Cardiac fibroblast (primary cell): ENCODE measurements at regions not wholly inside any gene's neighbourhood (a gene's known extent, or its start where the extent isn't known, plus 50 kb on each side); places are given as distances from the start of the nearest gene placed in this dataset.
"Not testable (repeated sequence)": the region's sequence is repeated elsewhere in the genome, so short reads cannot be mapped to it uniquely, and the experiment has no call there.

Source experiments
- DNase-seq, 2 donors: peaks; one replicate each; pipeline versions ENCODE4 v3.0.0 to v3.0.0-alpha.2; 2010; ENCODE audit warnings: low read depth in 2 of 2
- H3K4me3 ChIP-seq, 2 donors: replicated peaks in 1 of 2; 1 replicate in 1 of 2; 2 replicates in 1 of 2; pipeline ENCODE4 v1.5.1; 2011; ENCODE audit warnings: low read depth in 2 of 2, low read length in 2 of 2, mild to moderate bottlenecking in 2 of 2, moderate library complexity in 1 of 2
- TF ChIP-seq, protein P1 (sequence below): IDR thresholded peaks from one replicate; pipeline ENCODE4 v1.5.1; 2011; ENCODE audit warnings: low read depth, mild to moderate bottlenecking, low read length, inconsistent platforms

DNA sequence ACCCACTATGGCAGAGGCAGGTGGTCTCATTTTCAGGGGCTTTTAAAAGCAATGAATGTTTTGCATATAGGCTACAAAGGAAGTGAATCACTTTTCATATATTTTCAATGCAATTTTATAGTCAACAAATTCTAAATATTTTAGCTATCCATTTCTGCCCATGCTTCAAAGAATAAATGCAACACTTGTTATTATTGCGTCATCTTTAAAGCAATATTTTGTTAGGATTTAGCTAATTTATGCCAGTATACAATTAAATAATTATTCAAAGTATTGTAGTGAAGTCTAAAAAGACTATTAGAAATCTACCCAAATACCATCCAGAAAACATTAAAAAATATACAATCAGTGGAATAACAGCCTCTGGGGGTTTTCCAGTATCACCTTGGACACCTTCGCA lies 509.1 kb upstream of the SPANXN1 start:
- no peak overlapping the region for H3K4me3 ChIP-seq
- DNase-seq, result no peak
- TF ChIP-seq, protein P1, sequence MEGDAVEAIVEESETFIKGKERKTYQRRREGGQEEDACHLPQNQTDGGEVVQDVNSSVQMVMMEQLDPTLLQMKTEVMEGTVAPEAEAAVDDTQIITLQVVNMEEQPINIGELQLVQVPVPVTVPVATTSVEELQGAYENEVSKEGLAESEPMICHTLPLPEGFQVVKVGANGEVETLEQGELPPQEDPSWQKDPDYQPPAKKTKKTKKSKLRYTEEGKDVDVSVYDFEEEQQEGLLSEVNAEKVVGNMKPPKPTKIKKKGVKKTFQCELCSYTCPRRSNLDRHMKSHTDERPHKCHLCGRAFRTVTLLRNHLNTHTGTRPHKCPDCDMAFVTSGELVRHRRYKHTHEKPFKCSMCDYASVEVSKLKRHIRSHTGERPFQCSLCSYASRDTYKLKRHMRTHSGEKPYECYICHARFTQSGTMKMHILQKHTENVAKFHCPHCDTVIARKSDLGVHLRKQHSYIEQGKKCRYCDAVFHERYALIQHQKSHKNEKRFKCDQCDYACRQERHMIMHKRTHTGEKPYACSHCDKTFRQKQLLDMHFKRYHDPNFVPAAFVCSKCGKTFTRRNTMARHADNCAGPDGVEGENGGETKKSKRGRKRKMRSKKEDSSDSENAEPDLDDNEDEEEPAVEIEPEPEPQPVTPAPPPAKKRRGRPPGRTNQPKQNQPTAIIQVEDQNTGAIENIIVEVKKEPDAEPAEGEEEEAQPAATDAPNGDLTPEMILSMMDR, result no peak

DNA sequence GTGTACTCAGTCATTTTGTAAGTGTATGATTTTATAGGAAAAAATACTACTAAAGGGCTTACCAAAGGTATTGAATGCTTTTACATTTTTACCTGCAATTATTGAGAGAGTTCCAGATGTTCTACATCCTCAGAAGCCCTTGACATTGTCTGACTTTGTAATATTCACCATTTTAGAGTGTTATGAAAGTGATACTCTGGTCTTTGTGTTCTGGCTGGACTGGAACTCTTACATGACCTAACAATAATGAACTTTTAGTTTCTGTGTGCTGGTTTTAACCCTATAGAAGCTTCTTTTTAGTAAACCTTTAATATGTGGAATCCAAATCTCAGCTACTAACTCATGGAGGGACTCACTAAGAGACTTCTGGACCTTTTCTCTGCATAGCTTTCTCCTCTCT lies 478.8 kb upstream of the SPANXN1 start:
- no peak for DNase-seq
- TF ChIP-seq, protein P1, result no peak
- no peak overlapping the region for H3K4me3 ChIP-seq

DNA sequence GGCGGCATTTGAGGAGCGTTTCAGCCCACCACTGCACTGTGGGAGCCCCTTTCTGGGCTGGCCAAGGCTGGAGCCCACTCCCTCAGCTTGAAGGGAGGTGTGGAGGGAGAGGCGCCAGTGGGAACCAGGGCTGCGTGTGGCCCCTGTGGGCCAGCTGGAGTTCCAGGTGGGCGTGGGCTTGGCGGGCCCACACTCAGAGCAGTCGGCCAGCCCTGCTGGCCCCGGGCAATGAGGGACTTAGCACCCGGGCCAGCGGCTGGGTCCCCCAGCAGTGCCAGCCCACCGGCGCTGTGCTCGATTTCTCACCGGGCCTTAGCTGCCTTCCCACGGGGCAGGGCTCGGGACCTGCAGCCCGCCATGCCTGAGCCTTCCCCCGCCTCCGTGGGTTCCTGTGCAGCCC lies 463.8 kb upstream of the SPANXN1 start:
- DNase-seq, H3K4me3 ChIP-seq: not testable (repeated sequence)

DNA sequence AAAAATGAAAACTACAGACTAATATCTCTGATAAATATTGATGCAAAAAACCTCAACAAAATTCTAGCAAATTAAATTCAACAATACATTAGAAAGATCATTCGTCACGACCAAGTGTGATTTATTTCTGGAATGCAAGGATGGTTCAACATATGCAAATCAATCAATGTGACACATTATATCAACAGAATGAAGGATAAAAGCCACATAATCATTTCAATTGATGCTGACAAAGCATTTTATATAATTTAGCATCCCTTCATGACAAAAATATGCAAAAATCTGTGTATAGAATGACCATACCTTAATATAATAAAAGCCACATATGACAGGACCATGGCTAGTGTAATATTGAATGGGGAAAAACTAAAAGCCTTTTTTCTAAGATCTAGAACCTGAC lies 457.2 kb upstream of the SPANXN1 start:
- DNase-seq, result no peak
- TF ChIP-seq, protein P1, result no peak

DNA sequence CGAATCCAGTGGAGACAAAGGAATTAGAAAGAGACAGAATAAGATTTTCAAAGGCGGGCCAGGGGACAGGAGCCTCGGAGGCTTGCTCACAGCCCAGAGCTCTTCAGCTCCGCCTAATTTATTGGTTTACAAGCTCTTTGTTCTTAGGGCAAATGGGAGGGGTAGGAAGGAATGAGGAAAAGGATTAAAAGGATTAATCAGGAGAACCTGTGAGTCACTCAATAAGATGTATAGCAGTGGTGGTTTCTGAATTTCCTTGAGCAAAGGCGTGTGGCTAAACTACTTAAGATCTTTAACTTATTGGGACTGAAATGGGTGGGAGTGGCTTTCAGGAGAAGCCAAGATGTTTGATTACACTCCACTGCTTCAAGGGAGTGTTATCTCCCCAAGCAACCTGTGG lies 456.0 kb upstream of the SPANXN1 start:
- no peak overlapping the region for H3K4me3 ChIP-seq
- TF ChIP-seq, protein P1, result no peak
- DNase-seq, result no peak

More for the DNA sequence above, 457.2 kb upstream of the SPANXN1 start:
- H3K4me3 ChIP-seq, result no peak overlapping the region

DNA sequence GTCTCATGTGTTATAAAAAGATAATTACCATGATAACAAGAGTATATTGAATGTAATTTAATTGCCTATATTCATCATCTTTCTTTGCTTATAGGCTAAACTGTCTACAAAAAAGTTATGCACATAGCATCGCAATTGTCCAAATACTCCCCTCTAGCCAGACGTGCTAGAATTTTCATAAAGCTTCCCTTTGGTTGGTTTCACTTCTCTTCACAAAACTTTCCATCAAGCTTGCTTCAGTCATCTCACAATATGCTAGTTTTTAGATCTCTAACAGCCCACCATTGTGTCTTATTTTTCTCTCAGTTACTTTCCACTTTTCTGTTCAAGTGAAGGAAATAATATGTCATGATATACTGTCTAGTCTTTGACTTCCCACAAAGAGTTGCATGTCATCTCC lies 448.3 kb upstream of the SPANXN1 start:
- DNase-seq, result no peak
- TF ChIP-seq, protein P1, result no peak
- H3K4me3 ChIP-seq, result no peak overlapping the region

DNA sequence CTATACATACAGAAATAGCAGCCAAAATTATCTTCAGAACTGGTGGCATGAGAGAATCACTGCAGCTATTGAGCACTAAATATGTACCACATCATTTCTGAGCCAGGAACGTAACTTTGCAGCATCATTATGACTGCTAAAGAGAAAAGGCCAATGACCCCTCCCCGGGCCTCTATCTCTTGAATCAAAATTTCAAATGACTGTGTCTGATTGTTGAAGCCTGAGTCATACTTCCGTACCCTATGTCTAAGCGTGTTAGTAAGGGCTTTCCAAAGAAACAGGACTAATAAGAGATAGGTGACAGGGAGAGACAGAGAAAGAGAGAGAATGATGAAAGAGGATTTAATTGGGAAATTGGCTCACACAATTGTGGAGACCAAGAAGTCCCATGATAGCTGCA lies 445.5 kb upstream of the SPANXN1 start:
- no peak overlapping the region for H3K4me3 ChIP-seq
- TF ChIP-seq, protein P1, result no peak
- DNase-seq, result peak in 1 of 2 donors; percentile 59
